Common myeloid progenitor, CD34-positive (primary cell): ENCODE measurements at regions not wholly inside any gene's neighbourhood (a gene's known extent, or its start where the extent isn't known, plus 50 kb on each side); places are given as distances from the start of the nearest gene placed in this dataset.
"Not testable (repeated sequence)": the region's sequence is repeated elsewhere in the genome, so short reads cannot be mapped to it uniquely, and the experiment has no call there.

Source experiments
- CTCF ChIA-PET: fragments of 350-600 bp; sonication (Branson Sonifier 250); formaldehyde crosslinking; loops from one replicate; lab custom pipeline; 2021; ENCODE audit warnings: antibody characterized with exemption; lab: Charles Lee
- POLR2A ChIA-PET: fragments of 350-600 bp; sonication (Branson Sonifier 250); formaldehyde crosslinking; loops from one replicate; lab custom pipeline; 2021; ENCODE audit warnings: antibody characterized with exemption; lab: Charles Lee
- DNase-seq, 3 donors: peaks; one replicate each; pipeline versions ENCODE4 v3.0.0 to v3.0.0-alpha.2; 2013
- H3K27ac ChIP-seq, 2 experiments: 1 replicate in 1 of 2; 2 replicates in 1 of 2; pipeline ENCODE4 v1.7.0; 2013; ENCODE audit warnings: inconsistent platforms in 2 of 2, low read length in 2 of 2, mild to moderate bottlenecking in 2 of 2, low read depth in 1 of 2, moderate library complexity in 1 of 2; ENCODE audit not compliant: severe bottlenecking in 2 of 2, insufficient read depth in 1 of 2, poor library complexity in 1 of 2
- H3K27me3 ChIP-seq, 5 experiments: replicated peaks in 2 of 5; 1 replicate in 3 of 5; 2 replicates in 2 of 5; pipeline versions ENCODE4 v1.6.1 to v1.7.0; 2013; ENCODE audit warnings: low read length in 4 of 5, mild to moderate bottlenecking in 2 of 5, moderate library complexity in 2 of 5, inconsistent platforms in 1 of 5; ENCODE audit not compliant: insufficient read depth in 5 of 5, control insufficient read depth in 4 of 5
- H3K36me3 ChIP-seq, 4 experiments: 1 replicate in 2 of 4; 2 replicates in 2 of 4; pipeline versions ENCODE4 v1.6.1 to v1.7.0; 2013; ENCODE audit warnings: low read length in 3 of 4, control low read depth in 1 of 4, mild to moderate bottlenecking in 1 of 4; ENCODE audit not compliant: control insufficient read depth in 4 of 4, insufficient read depth in 4 of 4
- H3K4me1 ChIP-seq, 4 experiments: 1 replicate in 3 of 4; 2 replicates in 1 of 4; pipeline versions ENCODE4 v1.6.1 to v1.7.1; 2013; ENCODE audit warnings: low read length in 3 of 4, mild to moderate bottlenecking in 3 of 4, control low read depth in 1 of 4, inconsistent platforms in 1 of 4, moderate library complexity in 1 of 4; ENCODE audit not compliant: control insufficient read depth in 4 of 4, insufficient read depth in 4 of 4; ENCODE audit errors: control extremely low read depth in 1 of 4
- H3K4me3 ChIP-seq, 7 experiments: 1 replicate in 4 of 7; 2 replicates in 3 of 7; pipeline versions ENCODE4 v1.5.1 to v1.7.0; 2013; ENCODE audit warnings: mild to moderate bottlenecking in 7 of 7, low read length in 6 of 7, moderate library complexity in 6 of 7, inconsistent platforms in 2 of 7, low read depth in 2 of 7, control low read depth in 1 of 7; ENCODE audit not compliant: insufficient read depth in 4 of 7, control insufficient read depth in 1 of 7; ENCODE audit errors: extremely low read depth in 1 of 7
- H3K9me3 ChIP-seq, 5 experiments: 1 replicate in 4 of 5; 2 replicates in 1 of 5; pipeline versions ENCODE4 v1.6.1 to v1.7.1; 2013; ENCODE audit warnings: low read length in 4 of 5, mild to moderate bottlenecking in 2 of 5, inconsistent platforms in 1 of 5, low read depth in 1 of 5, moderate library complexity in 1 of 5; ENCODE audit not compliant: control insufficient read depth in 4 of 5, insufficient read depth in 2 of 5; ENCODE audit errors: control extremely low read depth in 1 of 5
- whole genome bisulfite sequencing: methylation state at CpG from one replicate; pipeline ENCODE4 v1.1.5; 2013; ENCODE audit not compliant: insufficient coverage; 5-methylcytosine and 5-hydroxymethylcytosine counted together

DNA sequence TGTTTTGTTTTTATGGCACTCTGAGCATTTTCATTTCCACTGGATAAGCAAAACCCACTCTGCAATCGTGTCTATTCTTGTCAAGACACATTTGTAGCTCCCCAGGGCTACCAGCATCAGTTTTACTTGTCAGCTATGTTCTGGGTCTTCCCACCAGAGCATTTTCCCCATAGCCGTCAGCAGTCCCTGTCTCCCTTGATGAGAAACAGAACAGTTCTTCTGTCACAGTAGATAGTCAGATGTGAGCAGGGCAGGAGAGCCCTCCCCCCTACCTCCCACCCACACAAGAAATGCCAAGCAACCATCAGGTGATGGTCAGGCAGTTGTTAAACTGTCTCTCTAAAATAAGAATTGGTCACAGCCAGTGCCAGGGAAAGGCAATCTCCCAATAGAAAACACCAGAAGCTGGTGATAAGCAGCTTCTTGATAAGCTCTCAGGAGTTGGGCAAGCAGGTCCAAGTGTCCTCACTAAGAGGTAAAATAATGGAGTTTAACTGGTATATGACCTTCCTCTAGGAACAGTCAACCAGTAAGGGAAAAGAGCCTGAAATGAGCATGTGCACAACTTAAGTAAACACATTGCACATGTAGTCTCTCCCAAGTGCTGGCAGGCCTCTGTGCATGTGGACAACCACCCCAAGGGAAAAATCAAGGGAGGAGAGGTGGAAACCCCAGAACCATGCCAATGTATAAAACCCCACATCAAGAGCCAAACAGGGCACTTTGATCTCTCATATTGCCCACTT, 208.2 kb downstream of the S1PR1 start:
- no peak for DNase-seq
- H3K27ac ChIP-seq, result no peak overlapping the region
- H3K36me3 ChIP-seq, result no peaks in the 10 kb centered on the region
- H3K9me3 ChIP-seq, result no peaks in the 10 kb centered on the region
- WGBS, result 91% methylated on average over 2 of the region's 2 CpGs
- CTCF ChIA-PET, result interaction anchor here (1.2 kb wide), 1 partner anchor 8 kb away, joined by 3 read pairs; no protein-coding TSS in a partner anchor
- H3K4me1 ChIP-seq, result no peaks in the 10 kb centered on the region
- H3K27me3 ChIP-seq, result no peaks in the 10 kb centered on the region
- POLR2A ChIA-PET, result no interaction called here
- H3K4me3 ChIP-seq, result no peak overlapping the region

GRCh38 chr1:101448018-101448417, 211.2 kb downstream of the S1PR1 start:
- no peak for DNase-seq
- Histone ChIP-seq H3K27me3 (no peaks in the 10 kb centered on the region), H3K27ac (no peak overlapping the region), H3K4me3 (no peak overlapping the region), H3K4me1 (no peaks in the 10 kb centered on the region), H3K36me3 (no peaks in the 10 kb centered on the region), H3K9me3 (no peaks in the 10 kb centered on the region)
- POLR2A ChIA-PET, result no interaction called here
- CTCF ChIA-PET, result no interaction called here

DNA sequence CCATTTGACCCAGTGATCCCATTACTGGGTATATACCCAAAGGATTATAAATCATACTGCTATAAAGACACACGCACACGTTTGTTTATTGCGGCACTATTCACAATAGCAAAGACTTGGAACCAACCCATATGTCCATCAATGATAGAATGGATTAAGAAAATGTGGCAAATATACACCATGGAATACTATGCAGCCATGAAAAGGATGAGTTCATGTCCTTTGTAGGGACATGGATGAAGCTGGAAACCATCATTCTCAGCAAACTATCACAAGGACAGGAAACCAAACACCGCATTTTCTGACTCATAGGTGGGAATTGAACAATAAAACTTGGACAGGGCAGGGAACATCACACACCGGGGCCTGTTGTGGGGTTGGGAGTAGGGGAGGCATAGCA, 213.9 kb downstream of the S1PR1 start:
- POLR2A ChIA-PET, H3K4me3 ChIP-seq, H3K4me1 ChIP-seq, H3K9me3 ChIP-seq, CTCF ChIA-PET, DNase-seq, H3K27ac ChIP-seq, H3K27me3 ChIP-seq, H3K36me3 ChIP-seq: not testable (repeated sequence)
- WGBS, result no CpG with 5 or more reads among the region's 5 CpGs

- ChIA-PET POLR2A (no interaction called here), CTCF (no interaction called here)
- Histone ChIP-seq H3K4me1 (peaks cover 0 to 10% (median 6%) of the 10 kb centered on the region in 4 experiments), H3K27me3 (no peaks in the 10 kb centered on the region), H3K4me3 (no peak overlapping the region), H3K27ac (no peak overlapping the region), H3K36me3 (no peaks in the 10 kb centered on the region), H3K9me3 (no peaks in the 10 kb centered on the region)
- DNase-seq, result no peak
- WGBS, result 100% methylated on average over 1 of the region's 6 CpGs
Observed at GRCh38 chr1:101451888-101452287, 215.1 kb downstream of the S1PR1 start.

DNA sequence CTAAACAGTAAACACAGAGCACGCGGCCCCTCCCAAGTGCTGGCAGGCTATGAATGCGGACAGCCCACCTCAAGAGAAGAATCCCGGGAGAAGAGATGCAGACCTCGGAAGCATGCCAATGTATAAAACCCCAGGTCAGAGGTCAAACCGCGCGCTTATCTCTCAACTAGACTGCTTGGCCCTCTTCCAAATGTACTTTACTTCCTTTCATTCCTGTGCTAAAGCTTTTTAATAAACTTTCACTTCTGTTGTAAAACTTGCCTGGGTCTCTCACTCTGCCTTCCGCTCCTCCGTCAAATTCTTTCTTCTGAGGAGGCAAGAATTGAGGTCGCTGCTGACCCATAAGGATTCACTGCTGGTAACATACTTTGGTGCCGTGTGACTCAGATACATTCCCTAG, 216.0 kb downstream of the S1PR1 start:
- ChIA-PET CTCF (interaction anchor here (1.2 kb wide), 1 partner anchor 8 kb away, joined by 3 read pairs; no protein-coding TSS in a partner anchor), POLR2A (no interaction called here)
- DNase-seq, result no peak
- WGBS, result 94% methylated on average over 12 of the region's 12 CpGs
- H3K4me3 ChIP-seq, result no peak overlapping the region
- H3K27me3 ChIP-seq, result no peaks in the 10 kb centered on the region
- no peak overlapping the region for H3K27ac ChIP-seq
- H3K4me1 ChIP-seq, result peaks cover 0 to 10% (median 6%) of the 10 kb centered on the region in 4 experiments
- H3K36me3 ChIP-seq, result no peaks in the 10 kb centered on the region
- H3K9me3 ChIP-seq, result no peaks in the 10 kb centered on the region

DNA sequence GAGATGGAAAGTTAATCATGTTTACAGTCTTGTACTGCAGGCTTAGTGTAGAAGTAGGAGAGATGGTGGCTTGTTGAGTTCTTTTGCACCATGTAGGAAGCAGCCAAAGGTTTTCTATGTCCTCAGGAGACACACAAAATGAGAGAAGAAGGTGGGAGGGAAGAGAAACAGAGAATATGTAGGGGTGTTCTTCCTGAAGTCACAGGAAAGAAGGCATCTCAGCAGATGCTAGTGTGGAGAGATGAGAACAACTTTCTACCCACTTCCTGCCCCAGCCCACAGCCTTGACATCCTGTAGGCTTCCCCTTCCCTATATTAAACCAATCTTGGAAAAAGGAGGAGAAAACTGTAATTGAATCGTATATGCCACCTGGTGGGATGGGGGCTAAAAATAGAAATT, 217.0 kb downstream of the S1PR1 start:
- DNase-seq, result peak in 1 of 3 donors; percentile 10
- Histone ChIP-seq H3K36me3 (no peaks in the 10 kb centered on the region), H3K27ac (no peak overlapping the region), H3K4me1 (peaks cover 0 to 10% (median 6%) of the 10 kb centered on the region in 4 experiments), H3K9me3 (no peaks in the 10 kb centered on the region), H3K27me3 (no peaks in the 10 kb centered on the region), H3K4me3 (no peak overlapping the region)
- ChIA-PET POLR2A (no interaction called here), CTCF (interaction anchor here (0.9 to 1.2 kb wide), 2 partner anchors 9 to 15 kb away, joined by 3 read pairs; no protein-coding TSS in a partner anchor)
- WGBS, result no CpG with 5 or more reads among the region's 1 CpG

DNA sequence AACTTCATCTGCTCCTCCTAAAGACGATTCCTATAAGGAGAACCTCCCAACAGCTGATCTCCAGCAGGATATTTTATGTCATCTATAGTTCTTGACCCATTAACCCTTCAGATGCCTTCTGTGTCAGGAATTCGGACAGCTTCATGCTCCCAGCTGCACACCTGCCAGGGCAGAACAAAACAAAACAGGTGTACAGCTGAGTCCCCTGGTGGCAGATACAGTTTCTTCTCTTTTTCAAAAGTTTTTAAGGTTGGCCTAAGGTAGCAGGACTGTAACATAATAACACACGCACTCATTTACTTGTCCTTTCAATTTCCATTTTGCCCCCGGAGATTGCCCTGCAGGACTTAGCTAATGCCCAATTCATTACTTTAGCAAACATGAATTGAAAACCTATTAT, 218.3 kb downstream of the S1PR1 start:
- WGBS, result 100% methylated on average over 4 of the region's 4 CpGs
- no peaks in the 10 kb centered on the region for H3K27me3 ChIP-seq
- no peaks in the 10 kb centered on the region for H3K36me3 ChIP-seq
- H3K9me3 ChIP-seq, result no peaks in the 10 kb centered on the region
- POLR2A ChIA-PET, result no interaction called here
- no peak for DNase-seq
- no peak overlapping the region for H3K27ac ChIP-seq
- CTCF ChIA-PET, result interaction anchor here (1.2 to 1.8 kb wide), 2 partner anchors 12 to 20 kb away, joined by 3 read pairs; no protein-coding TSS in a partner anchor
- H3K4me1 ChIP-seq, result peaks cover 0 to 10% (median 6%) of the 10 kb centered on the region in 4 experiments
- no peak overlapping the region for H3K4me3 ChIP-seq
